GM21576 (cell line): ENCODE measurements at regions not wholly inside any gene's neighbourhood (a gene's known extent, or its start where the extent isn't known, plus 50 kb on each side); places are given as distances from the start of the nearest gene placed in this dataset.

ENCODE experiments used
- ATAC-seq: cut with Tn5 transposase; IDR thresholded peaks from one replicate; pipeline ENCODE4 v1.9.1; 2021; ENCODE audit warnings: mild to moderate bottlenecking, moderate library complexity; ENCODE audit not compliant: unreplicated experiment

GRCh38 chr20:22257912-22258311, 326.5 kb downstream of the FOXA2 start:
- no peak for ATAC-seq

- no peak for ATAC-seq
Measured at GRCh38 chr20:22248051-22248667, 336.2 kb downstream of the FOXA2 start.

DNA sequence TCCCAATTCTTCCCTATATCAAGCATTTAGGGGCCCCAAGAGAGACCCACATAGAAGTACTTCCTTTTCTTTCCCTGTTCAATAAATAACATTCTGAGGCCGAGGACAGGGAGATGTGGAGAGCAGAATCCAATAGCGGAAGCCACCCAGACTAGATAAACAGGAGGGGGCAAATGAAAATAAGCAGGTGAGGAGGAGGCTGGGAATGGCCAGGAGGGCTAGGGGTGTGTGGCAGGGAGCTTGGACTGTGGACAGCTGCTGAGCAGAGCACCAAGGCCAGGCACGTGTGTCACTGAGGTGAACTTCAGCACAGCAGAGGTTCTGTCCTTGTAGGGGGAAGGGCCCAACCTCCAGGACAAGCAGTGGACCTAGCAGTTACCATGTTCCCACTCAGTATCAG, 339.2 kb downstream of the FOXA2 start:
- ATAC-seq, result no peak

- ATAC-seq, result no peak
Measured at GRCh38 chr20:22243067-22243466, 341.3 kb downstream of the FOXA2 start.

DNA sequence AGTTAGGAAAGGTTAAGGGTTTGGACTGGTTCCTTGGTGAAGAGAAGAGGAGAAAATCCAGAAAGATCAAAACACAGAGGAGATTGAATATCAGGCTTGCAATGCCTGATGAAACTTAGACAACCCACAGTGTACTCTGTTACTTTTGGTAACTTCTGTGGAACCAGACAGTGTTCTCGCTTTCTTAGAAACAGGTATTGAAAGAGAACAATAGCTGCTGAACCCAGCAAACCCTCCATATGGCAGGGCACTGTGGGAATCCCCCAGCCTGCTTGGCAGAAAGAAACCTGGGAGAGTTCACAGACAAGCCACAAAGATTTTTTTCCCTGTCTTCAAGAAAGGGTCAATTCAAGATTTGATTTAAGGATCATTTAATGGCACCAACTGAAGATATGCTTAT, 342.8 kb downstream of the FOXA2 start:
- no peak for ATAC-seq

GRCh38 chr20:22232923-22233322, 351.4 kb downstream of the FOXA2 start:
- ATAC-seq, result no peak

- no peak for ATAC-seq
Measured at GRCh38 chr20:22232473-22232872, 351.9 kb downstream of the FOXA2 start.

DNA sequence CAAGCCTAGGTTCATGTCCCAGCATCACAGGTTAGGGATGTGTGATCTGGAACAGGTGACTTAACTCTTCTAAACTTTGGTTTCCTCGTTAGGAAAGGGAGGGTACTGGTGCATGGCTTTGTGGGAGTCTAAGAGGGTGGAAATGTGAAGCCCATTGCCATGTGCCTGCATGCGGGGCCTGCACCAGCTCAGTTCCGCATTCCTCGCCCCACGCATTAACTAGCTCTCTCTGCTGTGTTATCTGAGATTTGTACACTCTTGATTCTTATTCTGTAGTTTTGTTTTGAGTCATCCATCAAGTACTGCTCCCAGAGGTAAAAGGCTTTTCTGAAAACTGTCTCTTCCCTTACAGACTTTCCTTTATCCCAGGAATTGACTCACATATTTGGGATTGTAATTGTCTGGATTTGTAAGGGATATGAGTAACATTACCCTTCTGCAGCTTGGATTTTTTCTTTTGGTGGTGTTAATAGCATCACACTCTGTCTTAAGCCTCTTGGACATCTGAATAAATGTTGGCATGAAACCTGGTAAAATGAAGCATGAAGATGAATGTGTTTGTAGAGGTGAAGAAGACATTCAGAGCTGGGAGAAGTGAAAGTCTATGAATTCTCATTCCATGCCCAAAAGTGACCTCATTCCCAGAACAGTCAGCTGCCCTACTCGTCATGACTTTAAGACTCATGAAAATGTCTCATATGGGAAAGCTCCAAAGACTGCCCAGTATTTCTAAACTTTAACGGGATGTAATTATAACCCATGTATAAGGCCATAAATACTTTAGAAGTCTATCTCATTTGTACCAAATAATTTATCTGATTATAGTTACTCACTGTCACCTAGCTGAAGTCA, 357.3 kb downstream of the FOXA2 start:
- no peak for ATAC-seq

DNA sequence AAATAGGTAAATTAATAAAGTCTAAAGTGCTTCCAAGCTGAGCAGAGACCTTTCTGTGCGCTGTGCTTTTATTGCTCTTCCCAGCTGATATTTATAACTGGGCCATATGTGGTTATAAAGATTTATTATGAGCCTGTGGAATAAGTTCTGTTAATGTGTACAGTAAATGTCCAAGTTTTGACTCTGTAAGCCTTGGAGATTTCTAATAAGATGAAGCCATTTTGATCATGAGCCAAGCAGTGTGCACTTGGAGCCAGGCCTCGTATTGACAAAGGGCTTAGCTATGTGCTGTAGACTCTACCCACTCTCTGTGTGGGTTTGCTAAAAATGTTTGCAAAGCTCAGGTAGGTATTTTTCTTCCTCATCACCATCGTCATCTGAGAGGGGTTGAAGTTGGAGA, 361.1 kb downstream of the FOXA2 start:
- no peak for ATAC-seq

GRCh38 chr20:22217712-22218352, 366.5 kb downstream of the FOXA2 start:
- ATAC-seq, result no peak

DNA sequence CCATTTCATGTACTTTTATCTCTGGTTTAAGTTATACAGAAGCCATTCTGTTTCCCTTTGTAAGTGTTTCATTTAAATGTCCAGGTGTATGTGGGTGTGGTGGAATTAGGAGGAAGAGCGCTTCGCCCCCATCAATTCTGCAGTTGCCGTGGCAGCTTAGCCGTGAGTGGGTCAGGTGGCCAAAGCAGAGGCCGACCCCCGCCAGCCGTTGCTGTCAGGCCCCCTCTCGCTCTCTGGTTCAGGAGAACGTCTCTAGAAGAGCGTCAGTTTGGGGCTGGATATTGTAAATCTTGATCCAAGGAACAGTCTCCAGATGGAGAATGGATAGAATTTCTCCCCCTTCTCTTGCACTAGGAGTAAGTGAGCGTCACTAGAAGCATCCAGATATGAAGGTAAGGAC, 367.4 kb downstream of the FOXA2 start:
- ATAC-seq, result no peak

DNA sequence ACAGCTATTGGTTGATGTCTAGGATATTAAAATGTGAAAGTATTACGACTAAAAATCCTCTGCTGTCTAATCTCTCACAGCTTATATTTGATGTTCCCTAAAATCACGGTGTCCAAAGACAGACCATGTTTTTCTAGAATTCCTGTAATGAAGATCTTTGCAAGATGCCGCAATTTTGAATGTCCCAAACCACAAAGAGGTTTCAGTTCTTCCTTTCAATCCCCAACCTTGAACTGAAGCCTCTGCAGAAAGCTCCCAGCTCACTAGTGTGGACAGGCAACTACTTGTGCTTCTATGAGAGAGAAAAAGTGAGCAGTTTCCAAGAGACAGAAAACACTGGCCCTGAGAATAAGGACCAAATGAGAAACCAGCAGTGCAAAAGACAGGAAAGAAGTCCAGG, 370.1 kb downstream of the FOXA2 start:
- ATAC-seq, result no peak

DNA sequence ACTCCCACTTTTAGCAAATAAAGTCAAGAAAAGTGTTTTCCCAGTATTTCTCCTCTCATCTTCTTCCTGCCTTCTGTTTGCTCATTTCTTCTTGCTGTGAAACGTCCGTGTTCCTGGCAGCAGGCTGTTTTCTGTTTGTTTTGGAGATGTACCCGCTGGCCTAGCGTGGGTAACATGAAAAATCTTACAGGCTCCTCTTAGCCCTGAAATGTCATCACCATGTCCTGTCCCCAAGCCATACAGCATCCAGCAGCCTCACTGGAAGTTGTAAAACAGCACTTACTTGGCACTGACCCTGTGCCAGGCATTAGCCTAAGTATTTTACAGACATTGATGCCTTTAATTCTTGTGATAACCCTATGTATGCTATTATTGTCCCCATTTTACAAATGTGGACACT, 371.1 kb downstream of the FOXA2 start:
- no peak for ATAC-seq

DNA sequence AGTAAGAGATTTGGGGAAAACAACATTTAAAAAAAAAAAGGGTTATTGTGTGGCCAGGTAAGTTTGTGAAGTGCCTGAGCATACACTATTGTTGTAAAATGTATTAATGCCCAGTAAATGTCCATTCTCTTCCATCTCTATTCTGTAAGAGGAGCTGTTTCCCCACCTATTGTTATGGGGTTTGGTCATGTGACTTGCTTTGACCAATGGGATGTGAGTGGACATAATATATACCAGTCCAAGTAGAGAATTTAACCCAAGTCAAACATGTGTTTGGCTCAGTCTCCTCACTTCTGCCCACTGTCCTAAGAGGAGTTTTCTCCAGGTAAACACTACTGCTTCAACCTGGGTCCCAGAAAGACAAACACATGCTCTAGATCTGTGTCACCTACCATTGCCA, 377.1 kb downstream of the FOXA2 start:
- ATAC-seq, result no peak

GRCh38 chr20:22204801-22205200, 379.6 kb downstream of the FOXA2 start:
- ATAC-seq, result no peak

DNA sequence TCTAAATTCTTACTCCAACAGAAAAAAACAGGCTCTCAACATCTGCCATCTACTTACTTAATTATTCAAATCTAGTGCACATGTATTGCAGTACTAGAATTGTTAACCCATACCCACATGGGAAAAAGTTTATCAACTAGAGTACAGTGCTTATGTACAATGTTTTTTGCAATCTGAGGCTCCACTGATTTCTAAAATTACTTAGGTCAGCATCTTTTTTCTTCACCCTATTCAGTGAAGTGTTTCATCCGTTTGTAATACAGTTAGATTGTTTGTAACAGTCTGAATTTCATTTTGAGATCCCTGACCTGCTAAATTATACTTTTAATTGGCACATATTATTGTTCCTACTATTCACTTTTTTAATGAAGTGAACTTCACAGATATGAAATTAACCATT, 402.2 kb downstream of the FOXA2 start:
- no peak for ATAC-seq

DNA sequence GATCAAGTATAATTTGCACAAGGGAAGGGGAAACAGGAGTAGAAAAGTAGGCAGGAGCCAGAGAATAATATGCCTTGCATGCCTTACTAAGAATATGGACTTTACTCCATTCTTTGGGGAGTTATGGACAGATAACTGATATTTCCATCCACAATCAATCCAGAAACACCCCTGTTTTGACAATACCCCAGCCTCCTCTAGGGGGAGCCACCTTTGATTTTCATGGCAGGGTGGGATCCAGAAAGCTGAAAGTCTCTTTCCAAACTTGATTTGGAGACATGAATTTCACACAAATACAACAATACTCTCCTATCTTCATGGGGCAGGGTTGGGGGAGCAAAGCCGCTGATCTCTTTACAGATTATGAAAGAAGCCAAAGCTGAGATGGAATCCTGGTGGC, 404.1 kb downstream of the FOXA2 start:
- ATAC-seq, result no peak

DNA sequence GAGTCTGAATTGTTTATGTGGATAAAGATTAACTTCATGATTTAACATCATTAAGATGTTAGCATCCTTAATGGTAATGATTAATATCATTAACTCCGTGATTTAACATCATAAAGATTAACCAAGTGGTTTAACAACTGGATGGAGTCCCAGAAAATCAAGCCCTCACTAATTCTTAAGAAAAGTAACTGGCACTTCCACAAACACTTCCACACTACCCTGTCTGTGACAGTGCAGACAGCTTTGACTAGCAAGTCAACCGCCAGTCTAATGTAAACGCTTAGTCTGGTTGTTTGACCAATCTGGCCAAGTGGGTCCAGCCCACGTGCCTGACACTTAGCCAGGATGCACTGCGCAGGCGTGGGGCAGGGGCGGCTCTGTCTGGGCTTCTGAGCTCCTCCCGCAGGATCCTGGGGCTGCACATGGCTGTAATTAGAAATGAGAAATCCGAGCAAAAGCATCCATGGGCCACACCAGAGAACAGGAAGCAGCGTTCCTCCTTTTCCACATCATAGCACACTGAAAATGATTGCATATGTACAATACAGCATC, 424.2 kb downstream of the FOXA2 start:
- no peak for ATAC-seq

DNA sequence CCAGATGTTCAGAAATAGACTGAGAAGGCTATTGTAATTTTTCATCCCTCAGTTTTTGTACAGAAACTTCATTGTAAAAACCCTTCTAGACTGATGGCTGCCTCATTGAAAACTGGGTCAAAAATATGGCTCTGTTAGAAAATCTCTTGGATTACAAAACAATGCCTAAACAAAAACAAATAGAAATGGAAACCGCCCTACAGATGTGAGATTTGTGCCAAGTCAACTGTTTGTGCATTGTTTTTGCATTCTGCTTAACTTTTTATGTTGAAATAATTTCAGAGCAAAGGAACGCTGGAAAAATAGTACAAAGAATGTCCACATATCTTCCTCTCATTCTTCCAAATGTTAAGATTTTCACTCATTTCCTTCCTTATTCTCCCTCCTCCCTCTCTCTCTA, 425.1 kb downstream of the FOXA2 start:
- no peak for ATAC-seq

DNA sequence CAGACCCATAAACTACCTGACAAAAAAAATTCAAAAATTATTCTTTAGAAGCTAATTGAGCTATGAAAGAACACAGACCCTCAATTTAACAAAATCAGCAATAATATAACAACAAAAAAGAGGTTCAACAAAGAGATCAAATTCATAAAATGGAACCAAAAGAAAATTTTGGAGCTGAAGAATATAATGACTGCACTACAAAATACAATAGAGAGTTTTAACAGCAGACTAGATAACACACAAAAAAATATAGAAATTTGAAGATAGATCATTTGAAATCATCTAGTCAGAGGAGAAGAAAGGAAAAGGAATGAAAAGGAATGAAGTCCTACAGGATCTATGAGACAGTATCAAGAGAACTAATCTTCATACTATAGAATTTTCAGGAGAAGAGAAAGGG, 422.1 kb downstream of the PAX1 start:
- ATAC-seq, result no peak

GRCh38 chr20:22106308-22106938, 401.0 kb downstream of the PAX1 start:
- no peak for ATAC-seq
